Gastrocnemius medialis (tissue), 4 donors: ENCODE measurements at regions not wholly inside any gene's neighbourhood (a gene's known extent, or its start where the extent isn't known, plus 50 kb on each side); places are given as distances from the start of the nearest gene placed in this dataset.

ENCODE experiments used
- ATAC-seq, 2 donors: fragments of 150-250 bp; one replicate each; pipeline ENCODE4 v1.9.1; 2016
- DNase-seq, 2 donors: peaks; one replicate each; pipeline ENCODE4 v3.0.0-alpha.2; 2019
- H3K27ac ChIP-seq, 4 donors: fragments of 200-600 bp; sonication (generic); 1 replicate in 1 of 4; 2 replicates in 3 of 4; pipeline ENCODE4 v1.5.1; 2016 to 2018; ENCODE audit warnings: mild to moderate bottlenecking in 2 of 4, moderate library complexity in 1 of 4
- H3K27me3 ChIP-seq, 3 donors: fragments of 200-600 bp; sonication (generic) in 2 of 3; 1 replicate in 1 of 3; 2 replicates in 2 of 3; pipeline versions ENCODE4 v1.5.1 to v1.6.0; 2016 to 2019; ENCODE audit warnings: mild to moderate bottlenecking in 1 of 3, moderate library complexity in 1 of 3
- H3K36me3 ChIP-seq, 2 donors: fragments of 200-600 bp; sonication (generic) in 1 of 2; one replicate each; pipeline ENCODE4 v1.5.1; 2017 to 2018
- H3K4me1 ChIP-seq, 2 donors: fragments of 200-600 bp; sonication (generic) in 1 of 2; one replicate each; pipeline ENCODE4 v1.5.1; 2016 to 2017; ENCODE audit warnings: mild to moderate bottlenecking in 2 of 2
- H3K4me3 ChIP-seq, 4 donors: fragments of 200-600 bp; sonication (generic) in 3 of 4; 1 replicate in 1 of 4; 2 replicates in 3 of 4; pipeline ENCODE4 v1.5.1; 2016 to 2019; ENCODE audit warnings: mild to moderate bottlenecking in 2 of 4
- H3K9me3 ChIP-seq, 3 donors: fragments of 200-600 bp; sonication (generic) in 2 of 3; 1 replicate in 1 of 3; 2 replicates in 2 of 3; pipeline ENCODE4 v1.5.1; 2016 to 2019
- CTCF ChIP-seq, 5 experiments: fragments of 450-650 bp in 3 of 5; fragments of 200-600 bp in 2 of 5; sonication (generic) in 2 of 5; IDR thresholded peaks in 4 of 5; conservative IDR thresholded peaks in 1 of 5; 1 replicate in 4 of 5; 2 replicates in 1 of 5; pipeline ENCODE4 v1.5.1; 2016 to 2019; ENCODE audit warnings: antibody characterized with exemption in 5 of 5, mild to moderate bottlenecking in 3 of 5, moderate library complexity in 3 of 5
- POLR2A ChIP-seq, 2 donors: fragments of 450-650 bp; IDR thresholded peaks; one replicate each; pipeline ENCODE4 v1.6.1; 2017; ENCODE audit warnings: antibody characterized with exemption in 2 of 2, mild to moderate bottlenecking in 2 of 2, moderate library complexity in 2 of 2
- in situ Hi-C, 4 donors: fragments of 200-750 bp; cut with MboI; loops; one replicate each; pipeline versions ENCODE4 v1.15.0 to v1.8.0; 2017; ENCODE audit warnings: low sequenced_read_pairs in 4 of 4
- intact Hi-C: fragments of 100-400 bp; cut with DNase I; formaldehyde crosslinking; loops from one replicate; pipeline ENCODE4 v1.15.1; 2023; ENCODE audit warnings: low total_unique reads

GRCh38 chr6:126091466-126091865 lies 105.1 kb downstream of the TRMT11 start:
- intact Hi-C loops = no loop called here
- no peaks in the 10 kb centered on the region for H3K36me3 ChIP-seq
- H3K9me3 ChIP-seq = no peaks in the 10 kb centered on the region
- no peaks in the 10 kb centered on the region for H3K27me3 ChIP-seq
- TF ChIP-seq POLR2A (IDR thresholded peaks at IDR 0.05) (no peak), CTCF (IDR thresholded peaks at IDR 0.05 in 4 of 5, conservative IDR thresholded peaks at IDR 0.05 in 1 of 5) (no peak)
- DNase-seq (no peak), ATAC-seq (no peak)
- in situ Hi-C loops = no loop called here
- H3K27ac ChIP-seq = no peak overlapping the region
- H3K4me1 ChIP-seq = no peaks in the 10 kb centered on the region
- H3K4me3 ChIP-seq = no peak overlapping the region

GRCh38 chr6:126093108-126093507 lies 106.8 kb downstream of the TRMT11 start:
- DNase-seq = no peak
- TF ChIP-seq CTCF (IDR thresholded peaks at IDR 0.05 in 4 of 5, conservative IDR thresholded peaks at IDR 0.05 in 1 of 5) (no peak), POLR2A (IDR thresholded peaks at IDR 0.05) (no peak)
- Histone ChIP-seq H3K27me3 (no peaks in the 10 kb centered on the region), H3K27ac (no peak overlapping the region), H3K4me1 (no peaks in the 10 kb centered on the region), H3K9me3 (no peaks in the 10 kb centered on the region), H3K4me3 (no peak overlapping the region), H3K36me3 (no peaks in the 10 kb centered on the region)
- intact Hi-C loops = no loop called here
- in situ Hi-C loops = no loop called here
- ATAC-seq = no peak

GRCh38 chr6:126094411-126094810 lies 108.1 kb downstream of the TRMT11 start:
- TF ChIP-seq POLR2A (IDR thresholded peaks at IDR 0.05) (no peak), CTCF (IDR thresholded peaks at IDR 0.05 in 4 of 5, conservative IDR thresholded peaks at IDR 0.05 in 1 of 5) (no peak)
- no peak overlapping the region for H3K27ac ChIP-seq
- H3K9me3 ChIP-seq = no peaks in the 10 kb centered on the region
- H3K4me3 ChIP-seq = no peak overlapping the region
- no peak for ATAC-seq
- intact Hi-C loops = no loop called here
- H3K36me3 ChIP-seq = no peaks in the 10 kb centered on the region
- no peak for DNase-seq
- H3K4me1 ChIP-seq = no peaks in the 10 kb centered on the region
- H3K27me3 ChIP-seq = no peaks in the 10 kb centered on the region
- in situ Hi-C loops = no loop called here

GRCh38 chr6:126100386-126100785 lies 114.0 kb downstream of the TRMT11 start:
- Histone ChIP-seq H3K4me3 (no peak overlapping the region), H3K27ac (no peak overlapping the region), H3K4me1 (no peaks in the 10 kb centered on the region), H3K36me3 (peaks cover 0 to 8% of the 10 kb centered on the region in 2 donors), H3K27me3 (no peaks in the 10 kb centered on the region), H3K9me3 (no peaks in the 10 kb centered on the region)
- no peak for TF ChIP-seq CTCF (IDR thresholded peaks at IDR 0.05 in 4 of 5, conservative IDR thresholded peaks at IDR 0.05 in 1 of 5)
- no peak for TF ChIP-seq POLR2A (IDR thresholded peaks at IDR 0.05)
- DNase-seq (no peak), ATAC-seq (no peak)
- intact Hi-C loops (no loop called here), in situ Hi-C loops (no loop called here)

GRCh38 chr6:126102358-126102757 lies 116.0 kb downstream of the TRMT11 start:
- no peak for DNase-seq
- no peaks in the 10 kb centered on the region for H3K4me1 ChIP-seq
- H3K9me3 ChIP-seq = no peaks in the 10 kb centered on the region
- in situ Hi-C loops (no loop called here), intact Hi-C loops (no loop called here)
- H3K4me3 ChIP-seq = no peak overlapping the region
- H3K27me3 ChIP-seq = no peaks in the 10 kb centered on the region
- TF ChIP-seq CTCF (IDR thresholded peaks at IDR 0.05 in 4 of 5, conservative IDR thresholded peaks at IDR 0.05 in 1 of 5) (no peak), POLR2A (IDR thresholded peaks at IDR 0.05) (no peak)
- H3K27ac ChIP-seq = no peak overlapping the region
- ATAC-seq = no peak
- peaks cover 0 to 8% of the 10 kb centered on the region in 2 donors for H3K36me3 ChIP-seq
